ENCODE measurements at regions not wholly inside any gene's neighbourhood (a gene's known extent, or its start where the extent isn't known, plus 50 kb on each side); places are given as distances from the start of the nearest gene placed in this dataset.

- ChIA-PET CTCF (no interaction called here), POLR2A (no interaction called here)
- Mint-ChIP-seq H3K36me3 (ENCODE audit: low read depth) (peaks cover 11% of the 10 kb centered on the region), H3K27me3 (peaks cover 8% of the 10 kb centered on the region), H3K27ac (no peak overlapping the region), H3K4me3 (no peak overlapping the region), H3K9me3 (peaks cover 11% of the 10 kb centered on the region), H3K4me1 (peaks cover 13% of the 10 kb centered on the region)
- no peak for DNase-seq
Measured at GRCh38 chr20:40931410-40932044, 97.1 kb upstream of the TOP1 start.

- H3K9me3 Mint-ChIP-seq: peaks cover 11% of the 10 kb centered on the region
- no peak overlapping the region for H3K4me3 Mint-ChIP-seq
- no peak for DNase-seq
- no peak overlapping the region for H3K27ac Mint-ChIP-seq
- POLR2A ChIA-PET: no interaction called here
- H3K27me3 Mint-ChIP-seq: peaks cover 8% of the 10 kb centered on the region
- peaks cover 11% of the 10 kb centered on the region for H3K36me3 Mint-ChIP-seq (ENCODE audit: low read depth)
- CTCF ChIA-PET: no interaction called here
- peaks cover 13% of the 10 kb centered on the region for H3K4me1 Mint-ChIP-seq
Measured at GRCh38 chr20:40932436-40932835, 96.2 kb upstream of the TOP1 start.

GRCh38 chr20:40933758-40934157, 94.9 kb upstream of the TOP1 start:
- H3K4me1 Mint-ChIP-seq: peaks cover 11% of the 10 kb centered on the region
- peaks cover 11% of the 10 kb centered on the region for H3K36me3 Mint-ChIP-seq (ENCODE audit: low read depth)
- no peak for DNase-seq
- peaks cover 11% of the 10 kb centered on the region for H3K27me3 Mint-ChIP-seq
- peaks cover 11% of the 10 kb centered on the region for H3K9me3 Mint-ChIP-seq
- H3K27ac Mint-ChIP-seq: no peak overlapping the region
- CTCF ChIA-PET: no interaction called here
- no peak overlapping the region for H3K4me3 Mint-ChIP-seq
- POLR2A ChIA-PET: no interaction called here

GRCh38 chr20:40938020-40938419, 90.6 kb upstream of the TOP1 start:
- H3K36me3 Mint-ChIP-seq (ENCODE audit: low read depth): peaks cover 11% of the 10 kb centered on the region
- ChIA-PET CTCF (interaction anchor here (1.0 to 1.4 kb wide), 2 partner anchors 26 to 197 kb away, joined by 3 read pairs; no protein-coding TSS in a partner anchor), POLR2A (no interaction called here)
- H3K27ac Mint-ChIP-seq: no peak overlapping the region
- no peak for DNase-seq
- H3K4me1 Mint-ChIP-seq: peaks cover 11% of the 10 kb centered on the region
- H3K27me3 Mint-ChIP-seq: peaks cover 3% of the 10 kb centered on the region
- H3K4me3 Mint-ChIP-seq: no peak overlapping the region
- peaks cover 11% of the 10 kb centered on the region for H3K9me3 Mint-ChIP-seq

- CTCF ChIA-PET: no interaction called here
Measured at GRCh38 chr20:40939667-40940066, 89.0 kb upstream of the TOP1 start.

GRCh38 chr20:40941133-40941610, 87.5 kb upstream of the TOP1 start:
- Mint-ChIP-seq H3K4me3 (no peak overlapping the region), H3K27ac (no peak overlapping the region), H3K4me1 (no peaks in the 10 kb centered on the region), H3K36me3 (ENCODE audit: low read depth) (no peaks in the 10 kb centered on the region), H3K27me3 (peaks cover 7% of the 10 kb centered on the region), H3K9me3 (no peaks in the 10 kb centered on the region)
- POLR2A ChIA-PET: no interaction called here
- no peak for DNase-seq
- CTCF ChIA-PET: interaction anchor here (1.4 kb wide), 1 partner anchor 200 kb away, joined by 6 read pairs; no protein-coding TSS in a partner anchor

More at GRCh38 chr20:40939667-40940066, 89.0 kb upstream of the TOP1 start:
- Mint-ChIP-seq H3K27ac (no peak overlapping the region), H3K27me3 (peaks cover 3% of the 10 kb centered on the region), H3K4me3 (no peak overlapping the region), H3K9me3 (no peaks in the 10 kb centered on the region), H3K4me1 (no peaks in the 10 kb centered on the region), H3K36me3 (ENCODE audit: low read depth) (no peaks in the 10 kb centered on the region)
- DNase-seq: no peak
- POLR2A ChIA-PET: no interaction called here

- Mint-ChIP-seq H3K9me3 (no peaks in the 10 kb centered on the region), H3K4me3 (no peak overlapping the region), H3K4me1 (no peaks in the 10 kb centered on the region), H3K27me3 (peaks cover 9% of the 10 kb centered on the region), H3K36me3 (ENCODE audit: low read depth) (no peaks in the 10 kb centered on the region), H3K27ac (no peak overlapping the region)
- ChIA-PET POLR2A (no interaction called here), CTCF (interaction anchor here (1.4 kb wide), 1 partner anchor 201 kb away, joined by 6 read pairs; no protein-coding TSS in a partner anchor)
- no peak for DNase-seq
Measured at GRCh38 chr20:40942006-40942405, 86.6 kb upstream of the TOP1 start.

- no peaks in the 10 kb centered on the region for H3K36me3 Mint-ChIP-seq (ENCODE audit: low read depth)
- no peak overlapping the region for H3K4me3 Mint-ChIP-seq
- H3K27me3 Mint-ChIP-seq: peaks cover 12% of the 10 kb centered on the region
- no peak overlapping the region for H3K27ac Mint-ChIP-seq
- ChIA-PET POLR2A (no interaction called here), CTCF (interaction anchor here (1.4 kb wide), 1 partner anchor 201 kb away, joined by 6 read pairs; no protein-coding TSS in a partner anchor)
- H3K4me1 Mint-ChIP-seq: no peaks in the 10 kb centered on the region
- no peak for DNase-seq
- no peaks in the 10 kb centered on the region for H3K9me3 Mint-ChIP-seq
Measured at GRCh38 chr20:40942775-40943174, 85.8 kb upstream of the TOP1 start.

GRCh38 chr20:40943591-40943990, 85.0 kb upstream of the TOP1 start:
- Mint-ChIP-seq H3K4me3 (no peak overlapping the region), H3K36me3 (ENCODE audit: low read depth) (no peaks in the 10 kb centered on the region), H3K27me3 (peaks cover 9% of the 10 kb centered on the region), H3K27ac (no peak overlapping the region), H3K9me3 (no peaks in the 10 kb centered on the region), H3K4me1 (no peaks in the 10 kb centered on the region)
- ChIA-PET POLR2A (no interaction called here), CTCF (interaction anchor here (1.0 kb wide), 1 partner anchor 202 kb away, joined by 3 read pairs; no protein-coding TSS in a partner anchor)
- DNase-seq: no peak

GRCh38 chr20:40945189-40945588, 83.4 kb upstream of the TOP1 start:
- Mint-ChIP-seq H3K4me3 (no peak overlapping the region), H3K27ac (no peak overlapping the region), H3K4me1 (no peaks in the 10 kb centered on the region), H3K36me3 (ENCODE audit: low read depth) (no peaks in the 10 kb centered on the region), H3K27me3 (peaks cover 15% of the 10 kb centered on the region), H3K9me3 (no peaks in the 10 kb centered on the region)
- no peak for DNase-seq
- ChIA-PET CTCF (interaction anchor here (0.6 kb wide), 1 partner anchor 430 kb away, joined by 4 read pairs; no protein-coding TSS in a partner anchor), POLR2A (no interaction called here)

GRCh38 chr20:40945754-40946450, 82.7 kb upstream of the TOP1 start:
- Mint-ChIP-seq H3K27ac (no peak overlapping the region), H3K27me3 (peaks cover 16% of the 10 kb centered on the region), H3K9me3 (no peaks in the 10 kb centered on the region), H3K4me1 (no peaks in the 10 kb centered on the region), H3K4me3 (no peak overlapping the region), H3K36me3 (ENCODE audit: low read depth) (no peaks in the 10 kb centered on the region)
- DNase-seq: no peak
- ChIA-PET CTCF (interaction anchor here (1.0 to 1.2 kb wide), 2 partner anchors 204 to 206 kb away, joined by 3 read pairs; no protein-coding TSS in a partner anchor), POLR2A (no interaction called here)

- Mint-ChIP-seq H3K27ac (no peak overlapping the region), H3K4me3 (no peak overlapping the region), H3K27me3 (peaks cover 20% of the 10 kb centered on the region), H3K9me3 (no peaks in the 10 kb centered on the region), H3K36me3 (ENCODE audit: low read depth) (no peaks in the 10 kb centered on the region), H3K4me1 (no peaks in the 10 kb centered on the region)
- ChIA-PET POLR2A (no interaction called here), CTCF (interaction anchor here (1.0 to 1.2 kb wide), 3 partner anchors 201 to 207 kb away, joined by 3 read pairs; no protein-coding TSS in a partner anchor)
- no peak for DNase-seq
Measured at GRCh38 chr20:40946451-40946850, 82.2 kb upstream of the TOP1 start.

- CTCF ChIA-PET: no interaction called here
- POLR2A ChIA-PET: no interaction called here
- peaks cover under 1% of the 10 kb centered on the region for H3K4me1 Mint-ChIP-seq
Measured at GRCh38 chr20:40948465-40949267, 80.0 kb upstream of the TOP1 start.

More at GRCh38 chr20:40948465-40949267, 80.0 kb upstream of the TOP1 start:
- DNase-seq: no peak
- H3K27ac Mint-ChIP-seq: no peak overlapping the region
- no peaks in the 10 kb centered on the region for H3K9me3 Mint-ChIP-seq
- peaks cover 20% of the 10 kb centered on the region for H3K27me3 Mint-ChIP-seq
- no peaks in the 10 kb centered on the region for H3K36me3 Mint-ChIP-seq (ENCODE audit: low read depth)
- H3K4me3 Mint-ChIP-seq: no peak overlapping the region

Data from activated CD4-positive, alpha-beta memory T cell treated with anti-CD3 and anti-CD28 coated beads, Interleukin-2, amount 10 ng/mL, durations not matched to agents 7 days and 5 days (primary cell).